SK-N-SH treated with all-trans-retinoic acid at 6 μM for 48 hours (cell line): ENCODE measurements at regions not wholly inside any gene's neighbourhood (a gene's known extent, or its start where the extent isn't known, plus 50 kb on each side); places are given as distances from the start of the nearest gene placed in this dataset.

Experiments
- ATAC-seq: fragments of 200-7000 bp; cut with Tn5 transposase; 3 replicates; pipeline ENCODE4 v1.9.1; 2020; ENCODE audit warnings: mild to moderate bottlenecking, moderate library complexity
- ARNTL ChIP-seq: fragments of 450-650 bp; formaldehyde crosslinking; IDR thresholded peaks from 2 replicates; pipeline ENCODE4 v1.5.0; 2020; ENCODE audit warnings: low read depth, mild to moderate bottlenecking, moderate library complexity, borderline replicate concordance
- BACH2 ChIP-seq: fragments of 250-450 bp; sonication (Bioruptor Pico); IDR thresholded peaks from 2 replicates; pipeline ENCODE4 v1.9.0; 2021; ENCODE audit warnings: mild to moderate bottlenecking, borderline replicate concordance
- CREB5 ChIP-seq: fragments of 250-450 bp; sonication (Bioruptor Pico); IDR thresholded peaks from 2 replicates; pipeline ENCODE4 v1.5.1; 2020; ENCODE audit warnings: low read depth, mild to moderate bottlenecking, moderate library complexity
- CSDC2 ChIP-seq: fragments of 250-450 bp; sonication (Bioruptor Pico); IDR thresholded peaks from 2 replicates; pipeline ENCODE4 v1.5.0; 2020; ENCODE audit warnings: mild to moderate bottlenecking, moderate library complexity
- CSRNP3 ChIP-seq: fragments of 250-450 bp; sonication (Bioruptor Pico); IDR thresholded peaks from 2 replicates; pipeline ENCODE4 v1.5.1; 2021; ENCODE audit warnings: mild to moderate bottlenecking, moderate library complexity
- ESRRG ChIP-seq: fragments of 250-450 bp; sonication (Bioruptor Pico); IDR thresholded peaks from 2 replicates; pipeline ENCODE4 v1.6.1; 2021; ENCODE audit warnings: mild to moderate bottlenecking
- GLIS3 ChIP-seq: fragments of 250-450 bp; sonication (Bioruptor Pico); IDR thresholded peaks from 2 replicates; pipeline ENCODE4 v1.5.0; 2020; ENCODE audit warnings: mild to moderate bottlenecking, moderate library complexity
- ISL1 ChIP-seq: fragments of 250-450 bp; sonication (Bioruptor Pico); IDR thresholded peaks from 2 replicates; pipeline ENCODE4 v2.1.2; 2022; ENCODE audit warnings: mild to moderate bottlenecking, moderate library complexity
- OSR1 ChIP-seq: fragments of 250-450 bp; sonication (Bioruptor Pico); IDR thresholded peaks from 2 replicates; pipeline ENCODE4 v1.8.0; 2022; ENCODE audit warnings: moderate library complexity, mild to moderate bottlenecking, inconsistent platforms
- PATZ1 ChIP-seq: fragments of 250-450 bp; sonication (Bioruptor Pico); IDR thresholded peaks from 2 replicates; pipeline ENCODE4 v1.8.0; 2020; ENCODE audit warnings: mild to moderate bottlenecking, moderate library complexity, borderline replicate concordance
- POU6F1 ChIP-seq: fragments of 250-450 bp; sonication (Bioruptor Pico); IDR thresholded peaks from 2 replicates; pipeline ENCODE4 v1.8.0; 2021; ENCODE audit warnings: low read depth, mild to moderate bottlenecking, moderate library complexity, borderline replicate concordance
- PPARA ChIP-seq: fragments of 250-450 bp; sonication (Bioruptor Pico); IDR thresholded peaks from 2 replicates; pipeline ENCODE4 v1.5.0; 2020; ENCODE audit warnings: mild to moderate bottlenecking, borderline replicate concordance
- RARB ChIP-seq: fragments of 250-450 bp; sonication (Bioruptor Pico); IDR thresholded peaks from 2 replicates; pipeline ENCODE4 v1.8.0; 2021; ENCODE audit warnings: mild to moderate bottlenecking, moderate library complexity
- SNAI2 ChIP-seq: fragments of 250-450 bp; sonication (Bioruptor Pico); IDR thresholded peaks from 2 replicates; pipeline ENCODE4 v1.5.0; 2020; ENCODE audit warnings: mild to moderate bottlenecking, moderate library complexity
- TCF4 ChIP-seq: fragments of 250-450 bp; sonication (Bioruptor Pico); IDR thresholded peaks from 2 replicates; pipeline ENCODE4 v1.8.0; 2021; ENCODE audit warnings: mild to moderate bottlenecking, moderate library complexity, borderline replicate concordance
- TOX ChIP-seq: fragments of 250-450 bp; sonication (Bioruptor Pico); IDR thresholded peaks from 2 replicates; pipeline ENCODE4 v1.8.0; 2021; ENCODE audit warnings: mild to moderate bottlenecking, moderate library complexity, borderline replicate concordance
- TSHZ2 ChIP-seq: fragments of 250-450 bp; sonication (Bioruptor Pico); IDR thresholded peaks from 2 replicates; pipeline ENCODE4 v1.5.0; 2020; ENCODE audit warnings: mild to moderate bottlenecking, moderate library complexity
- ZC3H10 ChIP-seq: fragments of 250-450 bp; sonication (Bioruptor Pico); IDR thresholded peaks from 2 replicates; pipeline ENCODE4 v1.5.1; 2021; ENCODE audit warnings: mild to moderate bottlenecking, moderate library complexity
- ZFP3 ChIP-seq: fragments of 250-450 bp; sonication (Bioruptor Pico); IDR thresholded peaks from 2 replicates; pipeline ENCODE4 v1.5.0; 2020; ENCODE audit warnings: mild to moderate bottlenecking, moderate library complexity
- ZFP30 ChIP-seq: fragments of 450-650 bp; formaldehyde crosslinking; IDR thresholded peaks from 2 replicates; pipeline ENCODE4 v1.5.0; 2022; ENCODE audit warnings: mild to moderate bottlenecking, moderate library complexity
- ZNF70 ChIP-seq: fragments of 450-650 bp; formaldehyde crosslinking; IDR thresholded peaks from 2 replicates; pipeline ENCODE4 v1.5.0; 2020; ENCODE audit warnings: mild to moderate bottlenecking, moderate library complexity

- no peak for TF ChIP-seq ZNF70 (CRISPR knock-in tag)
Measured at GRCh38 chr14:62209287-62209899, 447.2 kb downstream of the SNAPC1 start (continued).

- ATAC-seq = no peak
- 0 out of 2 replicates have a peak, but pooled peaks have one; percentile 24 for TF ChIP-seq ZC3H10 (CRISPR knock-in tag)
- no peak for TF ChIP-seq ESRRG (CRISPR knock-in tag)
- TF ChIP-seq GLIS3 = no peak
Measured at GRCh38 chr14:62213516-62213915, 451.3 kb downstream of the SNAPC1 start.

GRCh38 chr14:62216121-62216520 is 453.9 kb downstream of the SNAPC1 start:
- no peak for TF ChIP-seq POU6F1 (CRISPR knock-in tag)
- no peak for TF ChIP-seq CREB5
- TF ChIP-seq PPARA (CRISPR knock-in tag) = no peak
- no peak for TF ChIP-seq OSR1
- no peak for TF ChIP-seq ZFP30 (CRISPR knock-in tag)
- no peak for TF ChIP-seq ZFP3 (CRISPR knock-in tag)
- TF ChIP-seq ARNTL (CRISPR knock-in tag) = no peak
- TF ChIP-seq TSHZ2 = no peak
- no peak for TF ChIP-seq ZC3H10 (CRISPR knock-in tag)
- no peak for TF ChIP-seq PATZ1 (CRISPR knock-in tag)
- no peak for TF ChIP-seq TCF4 (CRISPR knock-in tag)
- no peak for TF ChIP-seq CSDC2
- no peak for TF ChIP-seq TOX (CRISPR knock-in tag)
- TF ChIP-seq RARB (CRISPR knock-in tag) = no peak
- TF ChIP-seq SNAI2 (CRISPR knock-in tag) = no peak
- no peak for TF ChIP-seq ISL1 (CRISPR knock-in tag)
- no peak for TF ChIP-seq ESRRG (CRISPR knock-in tag)
- no peak for TF ChIP-seq ZNF70 (CRISPR knock-in tag)
- no peak for TF ChIP-seq CSRNP3 (CRISPR knock-in tag)
- no peak for TF ChIP-seq BACH2 (CRISPR knock-in tag)
- no peak for ATAC-seq

- no peak for ATAC-seq
- TF ChIP-seq ZNF70 (CRISPR knock-in tag) = no peak
- TF ChIP-seq, all 23 proteins: peak for 0
Measured at GRCh38 chr14:62234849-62235248, 472.6 kb downstream of the SNAPC1 start.
